ENCODE measurements at regions not wholly inside any gene's neighbourhood (a gene's known extent, or its start where the extent isn't known, plus 50 kb on each side); places are given as distances from the start of the nearest gene placed in this dataset.
"Not testable (repeated sequence)": the region's sequence is repeated elsewhere in the genome, so short reads cannot be mapped to it uniquely, and the experiment has no call there.

- intact Hi-C loops (cut with DNase I): no loop called here
- no peak overlapping the region for H3K4me3 ChIP-seq
- no peaks in the 10 kb centered on the region for H3K27me3 ChIP-seq
- no peaks in the 10 kb centered on the region for H3K36me3 ChIP-seq
- no peaks in the 10 kb centered on the region for H3K9me3 ChIP-seq
- TF ChIP-seq EP300 (IDR thresholded peaks at IDR 0.05) (no peak), POLR2A (IDR thresholded peaks at IDR 0.05; ENCODE audit: low read depth) (no peak), POLR2AphosphoS5 (IDR thresholded peaks at IDR 0.05) (no peak)
- TF ChIP-seq, protein P1, sequence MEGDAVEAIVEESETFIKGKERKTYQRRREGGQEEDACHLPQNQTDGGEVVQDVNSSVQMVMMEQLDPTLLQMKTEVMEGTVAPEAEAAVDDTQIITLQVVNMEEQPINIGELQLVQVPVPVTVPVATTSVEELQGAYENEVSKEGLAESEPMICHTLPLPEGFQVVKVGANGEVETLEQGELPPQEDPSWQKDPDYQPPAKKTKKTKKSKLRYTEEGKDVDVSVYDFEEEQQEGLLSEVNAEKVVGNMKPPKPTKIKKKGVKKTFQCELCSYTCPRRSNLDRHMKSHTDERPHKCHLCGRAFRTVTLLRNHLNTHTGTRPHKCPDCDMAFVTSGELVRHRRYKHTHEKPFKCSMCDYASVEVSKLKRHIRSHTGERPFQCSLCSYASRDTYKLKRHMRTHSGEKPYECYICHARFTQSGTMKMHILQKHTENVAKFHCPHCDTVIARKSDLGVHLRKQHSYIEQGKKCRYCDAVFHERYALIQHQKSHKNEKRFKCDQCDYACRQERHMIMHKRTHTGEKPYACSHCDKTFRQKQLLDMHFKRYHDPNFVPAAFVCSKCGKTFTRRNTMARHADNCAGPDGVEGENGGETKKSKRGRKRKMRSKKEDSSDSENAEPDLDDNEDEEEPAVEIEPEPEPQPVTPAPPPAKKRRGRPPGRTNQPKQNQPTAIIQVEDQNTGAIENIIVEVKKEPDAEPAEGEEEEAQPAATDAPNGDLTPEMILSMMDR (IDR thresholded peaks at IDR 0.05): no peak
- no peak overlapping the region for H3K27ac ChIP-seq (replicated peaks in 1 of 4)
- no peak for DNase-seq (ENCODE audit: extremely low spot score)
- H3K4me1 ChIP-seq: no peaks in the 10 kb centered on the region
These were observed 97.6 kb upstream of the TCF4 start for GRCh38 chr18:55685638-55686037.

- Histone ChIP-seq H3K36me3 (no peaks in the 10 kb centered on the region), H3K4me3 (no peak overlapping the region), H3K9me3 (no peaks in the 10 kb centered on the region), H3K4me1 (peaks cover 7 to 9% (median 9%) of the 10 kb centered on the region in 4 donors), H3K27me3 (no peaks in the 10 kb centered on the region), H3K27ac (replicated peaks in 1 of 4) (no peak overlapping the region)
- DNase-seq (ENCODE audit: extremely low spot score): peak; percentile 85
- WGBS: 35% methylated on average over 12 of the region's 12 CpGs
- intact Hi-C loops (cut with DNase I): no loop called here
- TF ChIP-seq POLR2A (IDR thresholded peaks at IDR 0.05; ENCODE audit: low read depth) (no peak), POLR2AphosphoS5 (IDR thresholded peaks at IDR 0.05) (no peak), EP300 (IDR thresholded peaks at IDR 0.05) (no peak)
- TF ChIP-seq, protein P1 (IDR thresholded peaks at IDR 0.05): no peak
These were observed 84.8 kb upstream of the TCF4 start for GRCh38 chr18:55672574-55673361.

- DNase-seq (ENCODE audit: extremely low spot score): peak; percentile 74
- no peaks in the 10 kb centered on the region for H3K27me3 ChIP-seq
- intact Hi-C loops (cut with DNase I): no loop called here
- TF ChIP-seq, protein P1 (IDR thresholded peaks at IDR 0.05): no peak
- TF ChIP-seq EP300 (IDR thresholded peaks at IDR 0.05): no peak
- no peak for TF ChIP-seq POLR2AphosphoS5 (IDR thresholded peaks at IDR 0.05)
- no peak for TF ChIP-seq POLR2A (IDR thresholded peaks at IDR 0.05; ENCODE audit: low read depth)
- H3K4me3 ChIP-seq: no peak overlapping the region
- H3K9me3 ChIP-seq: no peaks in the 10 kb centered on the region
- H3K4me1 ChIP-seq: no peaks in the 10 kb centered on the region
- H3K36me3 ChIP-seq: no peaks in the 10 kb centered on the region
- H3K27ac ChIP-seq (replicated peaks in 1 of 4): no peak overlapping the region
- 94% methylated on average over 5 of the region's 5 CpGs for WGBS
These were observed 77.5 kb upstream of the TCF4 start for GRCh38 chr18:55665506-55665905.

DNA sequence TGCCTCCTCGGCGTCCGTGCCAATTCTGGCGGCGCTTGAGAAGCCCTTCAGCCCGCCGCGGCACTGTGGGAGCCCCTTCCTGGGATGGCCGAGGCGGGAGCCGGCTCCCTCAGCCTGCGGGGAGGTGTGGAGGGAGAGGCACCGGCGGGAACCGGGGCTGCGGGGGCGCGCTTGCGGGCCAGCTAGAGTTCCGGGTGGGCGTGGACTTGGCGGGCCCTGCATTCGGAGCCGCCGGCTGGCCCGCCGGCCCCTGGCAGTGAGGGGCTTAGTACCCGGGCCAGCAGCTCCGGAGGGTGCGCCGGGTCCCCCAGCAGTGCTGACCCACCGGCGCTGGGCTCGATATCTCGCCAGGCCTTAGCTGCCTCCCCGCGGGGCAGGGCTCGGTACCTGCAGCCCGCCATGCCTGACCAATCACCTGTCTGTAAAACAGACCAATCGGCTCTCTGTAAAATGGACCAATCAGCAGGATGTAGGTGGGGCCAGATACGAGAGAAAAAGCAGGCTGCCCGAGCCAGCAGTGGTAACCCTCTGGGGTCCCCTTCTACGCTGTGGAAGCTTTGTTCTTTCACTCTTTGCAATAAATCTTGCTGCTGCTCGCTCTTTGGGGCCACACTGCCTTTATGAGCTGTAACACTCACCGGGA is 76.9 kb upstream of the TCF4 start:
- H3K36me3 ChIP-seq; intact Hi-C loops (cut with DNase I); H3K4me3 ChIP-seq; H3K27ac ChIP-seq (replicated peaks in 1 of 4); H3K4me1 ChIP-seq; H3K9me3 ChIP-seq; H3K27me3 ChIP-seq: not testable (repeated sequence)
- 99% methylated on average over 40 of the region's 45 CpGs for WGBS
- peak; percentile 55 for DNase-seq (ENCODE audit: extremely low spot score)

DNA sequence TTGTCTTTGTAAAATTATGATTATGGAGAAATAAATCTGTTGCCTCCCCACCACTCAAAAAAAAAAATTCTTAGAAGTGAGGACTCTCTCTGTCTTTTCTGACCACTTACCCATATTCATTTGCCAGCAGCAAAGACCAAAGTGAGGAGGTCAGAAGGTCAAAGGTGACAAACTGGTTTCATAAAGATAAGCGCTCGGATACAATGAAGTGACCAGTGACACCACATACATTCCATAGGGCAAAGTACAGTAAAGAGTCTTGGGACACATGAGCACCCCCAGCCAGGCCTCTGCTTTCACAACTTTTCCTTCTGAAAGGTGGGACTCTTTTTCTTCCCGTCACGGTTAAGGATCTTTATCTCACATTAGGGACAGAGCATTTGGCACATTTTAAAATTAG is 75.9 kb upstream of the TCF4 start:
- 98% methylated on average over 4 of the region's 4 CpGs for WGBS
- Histone ChIP-seq H3K4me1 (no peaks in the 10 kb centered on the region), H3K9me3 (no peaks in the 10 kb centered on the region), H3K36me3 (no peaks in the 10 kb centered on the region), H3K4me3 (no peak overlapping the region), H3K27me3 (no peaks in the 10 kb centered on the region), H3K27ac (replicated peaks in 1 of 4) (no peak overlapping the region)
- intact Hi-C loops (cut with DNase I): no loop called here
- TF ChIP-seq, protein P1 (IDR thresholded peaks at IDR 0.05): no peak
- TF ChIP-seq POLR2A (IDR thresholded peaks at IDR 0.05; ENCODE audit: low read depth) (no peak), POLR2AphosphoS5 (IDR thresholded peaks at IDR 0.05) (no peak), EP300 (IDR thresholded peaks at IDR 0.05) (no peak)
- peak; percentile 31 for DNase-seq (ENCODE audit: extremely low spot score)
